HepG2 (cell line): ENCODE measurements at regions not wholly inside any gene's neighbourhood (a gene's known extent, or its start where the extent isn't known, plus 50 kb on each side); places are given as distances from the start of the nearest gene placed in this dataset.

Experiments
- CREB1 ChIP-seq, 2 experiments: fragments of 450-650 bp in 1 of 2; IDR thresholded peaks; 2 replicates each; pipeline ENCODE4 v1.6.1; 2016 to 2017; ENCODE audit warnings: control low read depth in 1 of 2, mild to moderate bottlenecking in 1 of 2, missing compliant biosample characterization in 1 of 2, missing genetic modification characterization in 1 of 2
- FOXC1 ChIP-seq: sonication (generic); formaldehyde crosslinking; IDR thresholded peaks from 2 replicates; pipeline ENCODE4 v1.8.0; 2022; ENCODE audit warnings: mild to moderate bottlenecking, missing genetic modification reagents, borderline replicate concordance
- MEF2D ChIP-seq: sonication (generic); formaldehyde crosslinking; IDR thresholded peaks from 2 replicates; pipeline ENCODE4 v1.5.1; 2020; ENCODE audit warnings: mild to moderate bottlenecking, missing genetic modification reagents
- MIER3 ChIP-seq: IDR thresholded peaks from 2 replicates; pipeline ENCODE4 v1.6.1; 2016; ENCODE audit warnings: missing compliant biosample characterization, borderline replicate concordance
- PLRG1 ChIP-seq: fragments of 450-650 bp; conservative IDR thresholded peaks from 2 replicates; pipeline ENCODE4 v1.6.1; 2016
- TFDP1 ChIP-seq: IDR thresholded peaks from 2 replicates; pipeline ENCODE4 v1.6.1; 2016; ENCODE audit warnings: missing compliant biosample characterization, missing genetic modification reagents, borderline replicate concordance
- TRIM22 ChIP-seq: fragments of 450-650 bp; IDR thresholded peaks from 2 replicates; pipeline ENCODE4 v1.6.1; 2017
- ZMAT5 ChIP-seq: sonication (generic); formaldehyde crosslinking; IDR thresholded peaks from 2 replicates; pipeline ENCODE4 v1.5.0; 2020; ENCODE audit warnings: mild to moderate bottlenecking, low read depth, missing genetic modification reagents, borderline replicate concordance
- ZNF318 ChIP-seq: sonication (generic); formaldehyde crosslinking; IDR thresholded peaks from 2 replicates; pipeline ENCODE4 v1.4.0; 2020; ENCODE audit warnings: mild to moderate bottlenecking, missing genetic modification reagents
- ZNF431 ChIP-seq: sonication (generic); formaldehyde crosslinking; IDR thresholded peaks from 2 replicates; pipeline ENCODE4 v1.9.0; 2022; ENCODE audit warnings: missing genetic modification reagents, low read depth, mild to moderate bottlenecking, borderline replicate concordance
- ZNF709 ChIP-seq: sonication (generic); formaldehyde crosslinking; IDR thresholded peaks from 2 replicates; pipeline ENCODE4 v1.5.0; 2020; ENCODE audit warnings: mild to moderate bottlenecking, missing genetic modification reagents

- TF ChIP-seq TFDP1 (CRISPR knock-in tag): no peak
- TF ChIP-seq PLRG1: peak; percentile 7; the same call in 1 of the 2 replicates
- no peak for TF ChIP-seq MEF2D (CRISPR knock-in tag)
- no peak for TF ChIP-seq ZNF318 (CRISPR knock-in tag)
- TF ChIP-seq ZNF709 (CRISPR knock-in tag): no peak
- no peak for TF ChIP-seq ZMAT5
- no peak for TF ChIP-seq FOXC1 (CRISPR knock-in tag)
- peak; percentile 98 for TF ChIP-seq CREB1 (IDR thresholded peaks at IDR 0.05)
- no peak for TF ChIP-seq CREB1 (CRISPR knock-in tag; IDR thresholded peaks at IDR 0.05)
- TF ChIP-seq TRIM22: peak; percentile 66; the same call in 1 of the 2 replicates
- no peak for TF ChIP-seq MIER3 (CRISPR knock-in tag)
- TF ChIP-seq ZNF431 (CRISPR knock-in tag): no peak
Measured at GRCh38 chr16:9191274-9191850, 99.9 kb downstream of the HAPSTR1 start (continued).
